NCI-H69 (cell line): ENCODE measurements at regions not wholly inside any gene's neighbourhood (a gene's known extent, or its start where the extent isn't known, plus 50 kb on each side); places are given as distances from the start of the nearest gene placed in this dataset.
"Not testable (repeated sequence)": the region's sequence is repeated elsewhere in the genome, so short reads cannot be mapped to it uniquely, and the experiment has no call there.

Experiments used
- DNase-seq: peaks from one replicate; lab custom pipeline; 2025; lab: John Stamatoyannopoulos, UW

DNA sequence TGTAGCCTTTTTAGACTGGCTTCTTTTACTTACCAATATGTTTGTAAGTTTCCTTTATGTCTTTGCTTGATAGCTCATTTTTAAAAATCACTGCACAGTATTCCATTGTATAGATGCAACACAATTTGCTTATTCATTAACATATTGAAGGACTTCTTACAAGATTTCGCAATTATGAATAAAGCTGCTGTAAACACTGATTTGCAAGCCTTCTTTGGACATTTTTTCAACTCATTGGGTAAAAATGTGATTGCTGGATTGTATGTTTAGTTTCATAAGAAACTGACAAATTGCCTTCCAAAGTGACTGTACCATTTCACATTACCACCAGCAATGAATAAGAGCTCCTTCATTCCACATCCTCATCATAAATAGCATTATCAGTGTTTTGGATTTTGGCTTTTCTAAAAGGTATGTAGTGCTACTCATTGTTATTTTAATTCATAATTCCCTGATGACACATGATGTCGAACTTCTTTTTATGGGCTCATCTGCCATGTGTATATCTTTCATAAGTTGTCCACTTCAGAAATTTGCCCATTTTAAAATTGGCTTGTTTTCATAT is 80.7 kb downstream of the TFAP2B start:
- DNase-seq, result no peak

DNA sequence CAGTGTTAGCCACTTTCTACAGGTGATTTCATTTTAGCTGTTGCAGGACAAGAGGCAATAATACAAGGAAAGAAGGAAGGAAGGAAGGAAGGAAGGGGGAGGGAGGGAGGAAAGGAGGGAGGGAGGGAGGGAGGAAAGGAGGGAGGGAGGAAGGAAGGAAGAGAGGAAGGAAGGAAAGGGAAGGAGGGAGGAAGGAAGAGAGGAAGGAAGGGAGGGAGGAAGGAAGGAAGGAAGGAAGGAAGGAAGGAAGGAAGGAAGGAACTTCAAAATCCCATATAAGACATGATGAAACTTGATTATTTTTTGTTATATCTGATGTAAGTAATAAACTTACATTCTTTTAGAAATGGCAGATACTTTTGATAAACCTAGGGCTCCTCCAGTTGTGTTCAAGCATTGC is 83.6 kb downstream of the TFAP2B start:
- DNase-seq, result no peak

DNA sequence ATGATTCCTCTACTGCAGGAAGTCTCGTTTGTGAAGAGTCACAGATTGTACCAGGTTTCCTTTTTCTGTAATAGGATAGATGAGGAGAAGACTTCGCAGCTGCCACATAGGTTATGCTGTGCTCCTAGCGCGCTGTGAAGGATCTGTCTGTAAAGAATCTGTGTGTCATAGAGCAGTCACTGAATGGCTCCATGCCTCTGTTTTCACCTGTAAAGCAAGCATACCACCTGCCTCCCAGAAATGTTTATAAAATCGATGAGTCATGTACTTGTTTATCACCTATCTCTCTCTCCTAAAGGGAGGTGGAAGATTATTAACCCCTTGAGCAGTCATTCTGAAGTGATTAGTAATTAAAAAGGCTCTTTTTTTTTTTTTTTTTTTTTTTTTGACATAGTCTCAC is 86.6 kb downstream of the TFAP2B start:
- DNase-seq, result peak; percentile 72

DNA sequence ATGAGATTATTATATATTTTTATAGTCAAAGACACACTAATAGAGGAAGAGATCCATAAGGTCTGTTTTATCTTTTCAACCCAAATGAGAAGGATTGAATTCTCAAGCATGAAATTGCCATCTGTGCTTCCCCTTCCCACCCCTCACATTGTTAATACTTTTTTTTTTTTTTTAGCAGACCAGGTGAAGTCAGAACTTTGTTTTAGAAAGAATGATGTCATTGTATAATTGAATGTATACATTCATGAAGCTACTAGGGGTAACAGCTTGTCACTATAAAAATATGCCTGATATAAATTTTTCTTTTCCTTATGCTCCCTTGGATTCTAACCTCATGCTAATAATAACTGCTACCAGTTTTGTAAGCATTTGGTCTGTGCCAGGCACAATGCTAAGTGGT is 88.9 kb downstream of the TFAP2B start:
- peak; percentile 66 for DNase-seq

DNA sequence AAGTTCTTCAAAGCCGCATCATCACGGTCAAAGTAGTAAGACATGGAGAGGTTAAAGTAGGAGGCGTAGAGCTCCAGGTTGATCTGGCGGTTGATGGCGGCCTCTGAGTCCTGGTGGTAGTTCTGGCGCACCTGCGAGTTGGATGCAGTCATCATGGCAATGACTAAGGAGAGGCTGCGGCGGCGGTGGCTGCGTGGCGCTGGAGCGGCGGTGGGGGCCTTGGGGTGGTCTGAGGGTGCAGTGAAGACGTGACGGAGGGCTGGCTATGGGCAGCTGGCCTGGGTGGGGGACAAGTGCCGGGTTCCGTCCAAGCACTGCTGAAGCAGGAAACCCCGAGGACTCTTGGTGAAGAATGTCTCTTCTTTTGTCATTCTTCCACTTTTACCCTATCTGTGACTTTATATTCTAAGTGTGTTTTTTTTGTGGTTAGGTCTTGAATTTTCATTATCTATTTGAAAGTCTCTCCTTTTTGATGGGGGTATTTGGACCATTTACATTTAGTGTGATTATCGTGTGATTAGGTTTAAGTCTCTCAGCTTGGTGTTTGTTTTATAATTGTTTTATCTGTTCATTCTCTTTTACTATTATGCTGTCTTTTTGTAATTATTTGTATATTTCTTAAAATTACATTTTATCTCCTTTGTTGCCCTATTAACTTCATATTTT is 94.6 kb downstream of the TFAP2B start:
- no peak for DNase-seq

DNA sequence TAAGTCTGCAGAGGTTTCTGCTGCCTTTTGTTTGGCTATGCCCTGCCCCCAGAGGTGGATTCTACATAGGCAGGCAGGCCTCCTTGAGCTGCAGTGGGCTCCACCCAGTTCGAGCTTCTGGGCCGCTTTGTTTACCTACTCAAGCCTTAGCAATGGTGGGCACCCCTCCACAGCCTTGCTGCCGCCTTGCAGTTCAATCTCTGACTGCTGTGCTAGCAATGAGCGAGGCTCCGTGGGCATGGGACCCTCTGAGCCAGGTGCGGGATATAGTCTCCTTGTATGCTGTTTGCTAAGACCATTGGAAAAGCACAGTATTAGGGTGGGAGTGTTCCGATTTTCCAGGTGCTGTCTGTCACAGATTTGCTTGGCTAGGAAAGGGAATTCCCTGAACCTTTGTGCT is 102.7 kb downstream of the TFAP2B start:
- not testable (repeated sequence) for DNase-seq

DNA sequence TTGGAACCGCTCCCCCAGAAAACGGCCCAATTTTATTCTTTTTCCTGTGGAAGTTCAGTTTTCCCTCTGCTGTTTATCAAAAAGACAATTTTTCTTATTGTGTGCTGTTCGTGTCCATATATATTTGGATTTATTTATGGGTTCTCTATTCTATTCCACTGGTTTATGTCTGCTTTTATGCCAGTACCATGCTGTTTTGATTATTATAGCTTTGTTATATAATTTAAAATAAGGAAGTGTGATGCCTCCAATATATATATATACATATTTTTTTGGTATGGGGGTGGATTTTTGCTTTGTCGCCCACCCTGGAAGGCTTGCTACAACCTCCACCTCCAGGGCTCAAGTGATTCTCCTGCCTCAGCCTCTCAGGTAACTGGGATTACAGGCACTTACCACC is 103.3 kb downstream of the TFAP2B start:
- DNase-seq, result no peak

DNA sequence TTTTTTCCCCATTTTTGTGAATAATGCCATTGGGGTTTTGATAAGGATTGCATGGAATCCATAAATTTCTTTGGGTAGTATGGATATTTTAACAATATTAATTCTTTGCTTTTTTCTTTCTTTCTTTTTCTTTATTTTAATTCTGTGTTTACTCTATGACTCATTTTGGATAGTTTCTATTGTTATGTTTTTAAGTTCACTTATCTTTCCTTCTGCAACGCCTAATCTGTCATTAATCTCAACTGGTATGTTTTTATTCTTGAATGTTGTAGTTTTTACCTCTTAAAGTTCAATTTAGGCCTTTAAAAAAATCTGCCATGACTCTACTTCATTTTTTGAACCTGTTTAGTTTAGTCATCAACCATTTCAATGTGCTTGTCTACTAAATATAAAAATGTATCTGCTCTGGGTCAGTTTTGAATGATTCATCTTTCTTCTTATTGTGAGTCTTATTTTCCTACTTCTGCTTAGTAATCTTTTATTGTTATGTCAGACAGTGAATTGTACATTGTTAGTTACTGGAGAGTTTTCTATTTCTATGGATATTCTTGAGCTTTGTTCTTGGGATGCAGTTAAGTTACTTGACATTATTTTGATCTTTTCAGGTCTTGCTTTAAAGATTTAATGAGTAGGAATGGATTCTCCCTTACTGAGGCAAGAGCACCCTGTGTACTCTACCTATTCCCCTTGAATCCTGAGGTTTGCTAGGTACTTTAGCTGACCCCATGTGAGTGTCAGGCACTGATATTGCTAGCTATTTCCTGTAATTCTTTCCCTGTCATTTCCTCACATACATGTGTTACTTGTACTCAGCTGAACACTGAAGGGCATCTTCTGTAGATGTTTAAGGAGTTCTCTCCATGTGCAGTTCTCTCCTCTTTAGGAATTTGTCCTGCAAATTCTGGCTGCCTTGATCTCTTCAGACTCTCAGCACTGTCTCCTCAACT is 104.2 kb downstream of the TFAP2B start:
- DNase-seq, result no peak

DNA sequence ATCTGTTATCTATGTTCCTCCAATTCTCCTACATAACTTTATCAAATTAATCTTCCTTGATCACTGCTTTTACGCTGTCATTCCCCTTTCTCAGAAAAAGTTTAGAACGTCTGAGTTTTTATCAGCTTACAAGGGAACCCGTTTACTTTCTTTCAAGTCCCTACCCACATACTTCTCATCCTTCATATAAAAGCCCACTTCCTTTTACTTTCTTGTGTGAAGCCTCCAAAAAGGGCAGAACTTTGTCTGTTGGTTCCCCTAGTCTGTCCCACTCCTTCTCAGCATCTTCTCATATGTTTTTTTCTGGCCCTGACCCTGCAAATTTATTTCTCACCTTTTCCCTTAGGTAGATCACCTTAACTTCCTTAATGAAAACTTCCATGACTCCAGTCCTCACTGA is 106.1 kb downstream of the TFAP2B start:
- DNase-seq, result no peak

DNA sequence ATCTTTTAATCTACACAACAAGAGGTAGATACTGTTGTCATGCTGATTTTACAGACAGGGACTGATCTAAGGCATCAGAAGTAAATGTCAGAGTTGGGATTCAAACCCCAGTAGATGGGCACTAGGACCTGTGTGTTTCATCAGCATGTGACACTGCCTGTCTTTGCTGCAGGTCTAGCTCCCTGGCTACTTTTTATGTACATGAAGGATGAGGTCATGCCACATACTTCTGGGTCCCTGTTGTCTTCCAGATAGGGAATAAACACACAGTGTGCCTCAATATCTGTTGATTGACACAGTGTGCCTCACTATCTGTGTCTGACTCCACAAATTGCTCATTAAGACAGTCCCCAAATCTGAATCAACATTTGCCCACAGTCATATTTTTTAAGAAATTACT is 106.9 kb downstream of the TFAP2B start:
- DNase-seq, result peak; percentile 51

DNA sequence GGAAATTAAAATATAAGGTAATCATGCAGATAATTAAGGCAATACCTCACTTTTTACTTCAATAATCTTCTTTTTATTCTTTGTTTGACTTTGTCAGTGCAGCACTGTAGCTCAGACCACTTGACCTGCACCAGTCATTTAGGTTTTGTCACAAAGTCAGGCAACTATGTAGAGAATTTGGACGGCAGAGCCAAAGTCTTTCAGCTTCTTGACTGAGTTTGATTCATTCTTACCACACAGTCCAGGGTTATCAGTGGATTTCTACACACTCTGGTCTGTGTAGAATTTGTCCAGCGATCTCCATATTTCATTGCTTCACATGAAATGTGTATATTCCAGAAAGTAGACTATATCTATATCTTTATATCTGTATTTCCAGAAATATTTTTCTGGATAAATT is 107.3 kb downstream of the TFAP2B start:
- DNase-seq, result no peak

DNA sequence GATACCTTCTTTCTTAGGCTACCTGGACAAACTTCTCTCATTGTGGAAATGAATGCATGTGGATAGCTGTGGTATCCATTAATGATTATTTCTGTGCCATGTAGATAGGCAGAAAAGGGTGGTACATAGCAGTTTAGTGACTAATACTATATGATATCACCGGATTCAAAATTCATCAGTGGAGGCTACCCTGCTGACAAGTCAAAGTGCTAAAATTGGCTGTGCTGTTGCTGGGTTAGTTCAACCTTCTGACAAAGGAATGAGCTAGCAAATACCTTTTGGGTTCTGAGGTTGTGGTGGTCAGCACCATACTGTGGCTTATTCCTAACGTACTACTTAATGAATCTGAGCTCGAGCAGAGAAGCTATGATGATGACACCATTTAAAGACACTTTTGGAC is 109.1 kb downstream of the TFAP2B start:
- DNase-seq, result no peak

DNA sequence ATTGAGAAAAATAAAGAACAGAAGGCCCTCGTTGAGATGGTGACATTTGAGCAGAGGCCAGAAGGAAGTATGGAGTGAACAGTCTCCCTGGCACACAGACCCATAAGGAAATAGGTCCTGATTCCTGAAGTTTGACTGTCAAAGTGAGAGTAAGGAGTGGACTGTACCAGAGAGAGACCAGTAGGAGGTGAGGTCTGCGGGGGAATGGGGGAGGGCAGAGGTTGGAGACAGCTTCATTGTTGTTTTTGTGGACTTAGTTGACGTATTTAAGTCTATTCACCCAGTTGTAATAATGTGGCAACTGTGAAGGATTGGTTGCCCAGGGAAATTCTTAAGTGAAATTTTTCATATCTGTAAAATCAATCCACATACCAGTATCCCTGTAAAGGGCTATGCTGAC is 110.7 kb downstream of the TFAP2B start:
- DNase-seq, result no peak

DNA sequence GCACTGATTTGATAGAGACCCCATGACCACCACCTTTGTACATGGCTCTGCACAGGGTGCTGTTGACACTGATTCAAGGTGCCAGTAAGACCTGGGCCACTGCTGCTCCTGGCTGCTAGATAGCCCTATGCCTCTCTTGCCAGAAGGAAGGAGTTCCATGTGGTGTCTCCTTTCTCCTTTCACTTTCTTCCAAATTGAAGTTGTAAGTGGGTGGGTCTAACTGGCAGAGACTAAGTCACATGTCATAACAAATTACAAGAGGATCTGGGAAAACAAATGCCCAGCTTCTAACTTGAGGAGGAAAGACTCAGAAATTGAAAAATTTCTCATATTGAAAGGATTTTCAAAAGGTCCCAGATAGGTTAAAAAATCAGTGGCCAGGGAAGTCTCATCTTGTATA is 116.8 kb downstream of the TFAP2B start:
- DNase-seq, result peak; percentile 50

DNA sequence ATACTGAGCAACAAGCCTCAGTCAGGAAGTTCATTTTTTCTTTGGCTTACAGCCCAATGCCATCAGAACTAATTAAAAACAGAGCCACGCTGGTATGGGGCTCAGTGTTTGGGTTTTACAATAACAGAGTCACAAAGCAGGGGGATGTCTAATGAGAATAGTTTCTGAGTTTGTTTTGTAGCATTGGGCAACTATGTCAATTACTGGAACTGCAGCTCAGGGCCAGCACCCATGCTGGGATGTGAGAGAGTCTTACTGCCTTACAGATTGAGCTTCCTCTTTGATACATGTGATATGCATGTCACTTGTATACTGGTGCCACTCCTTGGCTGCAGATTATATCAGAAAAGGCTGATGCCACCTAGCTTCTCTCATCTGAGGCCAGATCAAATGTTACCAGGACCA is 117.6 kb downstream of the TFAP2B start:
- DNase-seq, result peak; percentile 97

DNA sequence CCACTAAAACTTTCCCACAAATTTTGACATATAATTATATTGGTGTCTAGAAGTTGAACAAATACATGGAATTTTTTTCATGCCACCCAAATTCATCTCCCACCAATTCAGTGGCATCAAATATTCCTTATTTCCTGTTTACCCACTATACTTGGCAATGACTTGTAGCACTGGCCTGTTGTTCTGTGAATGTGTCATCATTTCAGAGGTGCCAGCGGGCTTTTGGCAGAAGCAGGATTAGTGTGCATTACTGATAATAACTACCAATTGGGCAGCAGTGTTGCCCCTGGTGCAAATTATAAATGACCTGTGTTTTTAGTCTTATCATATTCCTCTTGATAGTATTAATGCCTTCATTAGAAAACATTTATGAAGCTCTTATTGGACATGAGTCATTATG is 121.3 kb downstream of the TFAP2B start:
- no peak for DNase-seq

DNA sequence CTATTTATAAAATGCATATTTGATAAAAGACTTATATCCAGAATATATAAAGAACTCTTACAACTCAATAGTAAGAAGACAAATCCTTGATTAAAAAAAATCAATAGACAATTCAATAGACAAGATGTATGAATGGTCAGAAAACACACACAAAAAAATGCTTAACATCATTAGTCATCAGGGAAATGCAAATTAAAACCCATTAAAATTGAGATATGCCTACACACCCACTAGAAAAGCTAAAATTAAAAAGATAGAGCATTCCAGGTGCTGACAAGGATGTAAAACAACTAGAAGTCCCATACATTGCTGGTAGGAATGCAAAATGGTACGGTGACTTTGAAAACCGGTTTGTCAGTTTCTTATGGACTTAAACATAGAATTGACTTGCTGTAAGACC is 127.1 kb downstream of the TFAP2B start:
- no peak for DNase-seq

DNA sequence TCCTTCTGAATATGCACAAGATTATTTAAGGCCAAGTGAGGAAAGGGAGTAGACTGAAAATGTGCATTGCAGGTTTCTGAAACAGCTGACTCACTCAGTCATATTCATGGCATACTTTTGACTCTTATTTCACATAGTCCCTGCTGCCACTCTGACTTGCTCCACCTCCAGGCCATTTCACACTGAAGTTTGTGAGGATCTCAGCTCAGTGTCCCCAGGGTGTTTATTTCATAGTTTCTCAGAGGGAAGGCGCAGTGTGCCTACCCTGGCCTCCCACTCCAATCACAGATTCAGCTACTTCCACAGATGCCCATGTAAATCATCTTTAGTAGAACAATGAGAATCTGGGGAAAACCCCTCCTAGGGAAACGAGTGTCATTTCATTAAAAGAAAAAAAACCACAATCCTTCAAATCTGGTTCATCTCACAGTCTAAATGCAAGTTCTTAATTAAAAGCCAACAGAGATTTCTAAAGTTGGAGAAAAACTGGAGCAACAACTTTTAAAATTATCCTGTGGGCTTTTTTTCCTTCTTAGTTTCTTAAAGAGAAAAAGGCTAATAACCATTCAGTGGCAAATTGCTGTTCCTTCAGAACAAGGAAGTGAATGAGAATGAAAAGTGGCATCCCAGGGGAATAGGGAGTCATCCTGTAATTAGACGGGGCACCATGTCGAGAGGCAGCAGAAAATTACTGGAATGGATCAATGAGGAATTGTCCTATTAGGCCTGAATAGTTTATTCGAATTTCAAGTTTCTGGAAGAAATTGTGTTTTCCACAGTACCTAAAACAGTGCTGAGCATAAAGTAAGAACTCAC is 133.6 kb downstream of the TFAP2B start:
- DNase-seq, result peak; percentile 100

DNA sequence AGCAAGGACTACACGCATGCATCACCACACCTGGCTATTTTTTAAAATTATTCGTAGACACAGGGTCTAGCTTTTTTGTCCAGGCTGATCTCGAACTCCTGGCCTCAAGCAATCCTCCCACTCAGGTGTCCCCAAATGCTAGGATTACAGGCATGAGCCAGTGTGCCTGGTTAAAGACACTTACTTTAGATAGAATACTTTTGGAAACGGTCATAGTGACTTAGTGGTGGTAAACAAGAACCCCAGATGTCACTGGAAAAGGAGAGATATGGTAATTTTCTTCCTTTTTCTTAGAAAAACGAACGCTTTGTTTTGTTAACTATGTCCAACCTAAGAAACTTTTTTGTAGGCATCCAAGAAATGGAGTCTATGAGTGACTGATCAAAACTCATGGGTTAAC is 137.3 kb downstream of the TFAP2B start:
- no peak for DNase-seq

DNA sequence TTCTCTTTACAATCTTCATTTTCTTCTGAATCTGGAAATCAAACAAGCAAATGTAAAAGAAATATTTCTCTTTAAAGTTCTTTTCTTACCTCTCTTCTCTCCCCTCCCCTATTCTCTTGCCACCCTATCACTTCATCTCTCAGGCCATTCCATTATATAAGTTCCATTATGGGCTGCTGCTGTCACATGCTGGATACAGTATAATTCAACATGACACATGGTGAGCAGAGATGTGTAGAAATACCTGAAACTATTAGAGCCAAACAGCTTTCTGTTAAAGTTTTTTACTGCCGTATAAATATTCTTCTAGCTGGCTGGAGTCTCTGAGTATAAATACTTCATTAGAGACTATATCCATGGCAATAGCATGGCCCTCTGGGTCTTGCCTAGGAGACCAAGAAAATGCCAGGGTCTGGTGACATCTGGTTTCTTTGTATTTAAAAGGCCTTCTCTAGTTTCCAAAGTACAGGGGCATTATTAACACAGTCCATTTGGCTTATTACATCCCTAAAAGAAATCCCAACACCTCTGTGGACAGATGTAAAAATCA is 139.6 kb downstream of the TFAP2B start:
- peak; percentile 71 for DNase-seq

DNA sequence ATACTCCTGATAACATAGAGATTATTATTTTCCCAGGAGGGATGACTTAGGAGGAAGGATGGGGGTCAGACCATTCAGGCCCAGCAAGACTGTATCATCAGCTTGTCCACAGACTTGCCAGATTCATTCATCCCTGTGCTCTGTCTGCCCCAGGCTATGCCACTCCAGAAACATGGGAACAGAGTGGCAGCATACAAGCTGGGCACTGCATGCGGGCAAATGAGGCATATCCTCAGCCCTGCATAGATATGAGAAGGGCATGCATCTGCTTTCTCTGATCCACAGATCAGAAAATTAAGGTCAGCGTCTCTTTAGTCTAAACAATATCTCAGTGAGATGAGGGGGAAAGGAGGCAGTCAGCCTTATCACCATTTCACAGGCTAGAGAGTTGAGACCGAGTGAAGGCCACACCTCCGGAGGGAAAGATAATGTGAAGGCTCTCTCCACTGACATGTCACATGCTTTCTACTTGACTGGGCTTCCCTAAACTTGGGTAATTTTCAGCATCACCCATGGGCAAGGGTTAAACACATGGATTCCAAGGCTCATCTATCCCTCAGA is 140.5 kb downstream of the TFAP2B start:
- peak; percentile 42 for DNase-seq

DNA sequence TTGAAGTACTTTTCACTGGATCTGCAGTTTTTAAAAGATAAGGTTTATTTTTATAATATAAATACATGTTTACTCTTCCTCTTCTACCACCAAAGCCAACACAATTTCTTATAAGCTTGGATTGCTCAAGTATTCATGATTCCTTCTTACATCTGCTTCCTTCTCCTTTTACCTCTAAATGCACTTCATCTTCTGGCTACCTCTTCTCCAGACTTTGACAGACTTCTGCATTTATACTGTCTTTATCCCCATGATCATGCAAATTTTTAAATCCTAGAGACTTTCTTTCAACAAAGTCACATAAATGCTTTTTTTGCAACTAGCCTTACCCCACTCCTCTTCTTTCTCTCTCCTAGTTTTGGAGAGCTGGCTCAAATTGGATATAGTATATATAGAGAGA is 142.9 kb downstream of the TFAP2B start:
- no peak for DNase-seq
